Thoracic aorta (tissue), 2 donors: ENCODE measurements at regions not wholly inside any gene's neighbourhood (a gene's known extent, or its start where the extent isn't known, plus 50 kb on each side); places are given as distances from the start of the nearest gene placed in this dataset.

ENCODE experiments used
- ATAC-seq: fragments of 150-250 bp; one replicate; pipeline ENCODE4 v1.8.0; 2017; ENCODE audit warnings: low read depth; ENCODE audit not compliant: insufficient number of reproducible peaks, low FRiP score
- DNase-seq: peaks from one replicate; pipeline ENCODE4 v3.0.0-alpha.2; 2020; ENCODE audit warnings: low spot score
- H3K27ac ChIP-seq, 2 donors: fragments of 200-600 bp; sonication (generic); 1 replicate in 1 of 2; 2 replicates in 1 of 2; pipeline ENCODE4 v1.5.1; 2016; ENCODE audit warnings: mild to moderate bottlenecking in 2 of 2, moderate library complexity in 2 of 2
- H3K27me3 ChIP-seq: fragments of 200-600 bp; sonication (generic); replicated peaks from 2 replicates; pipeline ENCODE4 v1.6.0; 2016; ENCODE audit warnings: mild to moderate bottlenecking; ENCODE audit not compliant: insufficient read depth
- H3K36me3 ChIP-seq: fragments of 200-600 bp; sonication (generic); one replicate; pipeline ENCODE4 v1.5.1; 2016
- H3K4me1 ChIP-seq, 2 donors: fragments of 200-600 bp; sonication (generic); 1 replicate in 1 of 2; 2 replicates in 1 of 2; pipeline versions ENCODE4 v1.5.1 to v1.6.0; 2016; ENCODE audit warnings: low read depth in 2 of 2, mild to moderate bottlenecking in 1 of 2; ENCODE audit not compliant: control insufficient read depth in 1 of 2
- H3K4me3 ChIP-seq: fragments of 200-600 bp; sonication (generic); 2 replicates; pipeline ENCODE4 v1.5.1; 2016; ENCODE audit warnings: mild to moderate bottlenecking
- H3K9me3 ChIP-seq: fragments of 200-600 bp; sonication (generic); 2 replicates; pipeline ENCODE4 v1.5.1; 2016
- CTCF ChIP-seq: fragments of 200-600 bp; sonication (generic); IDR thresholded peaks from one replicate; pipeline ENCODE4 v1.5.1; 2019; ENCODE audit warnings: antibody characterized with exemption

- no peak for TF ChIP-seq CTCF
- H3K36me3 ChIP-seq, result no peaks in the 10 kb centered on the region
- H3K27me3 ChIP-seq, result no peaks in the 10 kb centered on the region
- DNase-seq (no peak), ATAC-seq (no peak)
- H3K9me3 ChIP-seq, result no peaks in the 10 kb centered on the region
- H3K27ac ChIP-seq, result no peak overlapping the region
- H3K4me1 ChIP-seq, result no peaks in the 10 kb centered on the region
- no peak overlapping the region for H3K4me3 ChIP-seq
Observed at GRCh38 chr18:8477615-8478014, 131.6 kb upstream of the RAB12 start.

DNA sequence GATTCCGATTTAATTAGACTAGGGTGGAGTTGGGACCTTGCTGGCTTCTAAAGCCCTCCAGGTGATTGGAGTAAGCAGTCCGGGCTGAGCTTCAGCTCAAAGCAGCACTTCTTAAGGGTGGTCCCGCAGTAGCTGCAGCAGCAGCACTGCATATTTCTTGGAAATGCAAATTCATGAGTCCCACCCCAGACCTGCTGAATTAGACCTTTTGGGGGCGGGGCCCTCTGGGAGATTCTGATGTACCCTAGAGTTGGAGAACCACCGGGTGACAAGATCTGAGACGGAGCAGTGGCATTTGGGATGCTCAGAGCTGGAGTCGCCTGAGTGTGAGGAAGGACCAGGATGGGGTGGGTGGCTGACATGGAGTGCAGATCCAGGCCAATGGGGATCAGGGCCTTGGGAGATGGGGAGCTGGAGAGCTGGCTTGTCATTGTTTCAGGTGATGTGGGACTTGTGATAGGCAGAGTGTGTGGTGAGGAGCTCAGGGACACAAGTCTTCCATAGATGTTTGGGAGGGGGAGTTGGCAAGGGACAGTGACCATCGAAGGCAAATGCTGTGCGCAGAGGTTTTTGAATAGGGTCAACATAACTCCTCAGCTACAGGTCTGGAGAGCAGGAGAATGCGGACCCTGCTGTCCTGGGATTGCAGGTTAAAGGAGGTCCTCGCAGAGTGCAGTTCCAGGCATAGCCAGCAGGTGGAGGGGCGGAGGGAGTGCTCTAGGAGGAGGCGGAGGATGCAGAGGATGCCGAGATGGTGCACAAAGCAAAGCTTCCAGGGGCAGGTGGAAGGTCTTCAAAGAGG, 130.9 kb upstream of the RAB12 start:
- H3K4me3 ChIP-seq, result no peak overlapping the region
- H3K4me1 ChIP-seq, result no peaks in the 10 kb centered on the region
- H3K27me3 ChIP-seq, result no peaks in the 10 kb centered on the region
- no peak for ATAC-seq
- peak; percentile 69 for TF ChIP-seq CTCF
- no peaks in the 10 kb centered on the region for H3K36me3 ChIP-seq
- H3K27ac ChIP-seq, result no peak overlapping the region
- DNase-seq, result no peak
- H3K9me3 ChIP-seq, result no peaks in the 10 kb centered on the region

DNA sequence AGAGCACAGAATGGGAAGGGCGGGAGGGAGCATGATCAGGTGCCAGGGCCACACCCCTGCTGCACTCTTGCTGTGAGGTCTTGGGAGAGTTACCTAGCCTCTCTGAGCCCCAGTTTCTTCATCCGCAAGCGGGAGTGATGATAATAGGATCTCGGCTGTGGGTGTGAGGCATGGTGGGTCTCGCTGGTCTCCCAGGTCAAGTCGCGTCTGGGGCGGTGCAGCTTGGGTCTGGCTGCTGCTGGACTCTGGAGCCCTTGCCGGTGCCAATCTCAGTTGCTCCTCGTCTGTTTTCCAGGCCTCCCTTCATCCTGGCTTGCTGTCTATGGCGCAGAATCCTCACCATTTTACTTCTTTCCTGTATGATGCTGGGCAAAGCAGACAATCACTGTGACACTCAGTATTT, 130.3 kb upstream of the RAB12 start:
- DNase-seq, result no peak
- no peaks in the 10 kb centered on the region for H3K9me3 ChIP-seq
- H3K27ac ChIP-seq, result no peak overlapping the region
- H3K4me1 ChIP-seq, result no peaks in the 10 kb centered on the region
- H3K4me3 ChIP-seq, result no peak overlapping the region
- H3K36me3 ChIP-seq, result no peaks in the 10 kb centered on the region
- no peak for ATAC-seq
- no peak for TF ChIP-seq CTCF
- no peaks in the 10 kb centered on the region for H3K27me3 ChIP-seq

DNA sequence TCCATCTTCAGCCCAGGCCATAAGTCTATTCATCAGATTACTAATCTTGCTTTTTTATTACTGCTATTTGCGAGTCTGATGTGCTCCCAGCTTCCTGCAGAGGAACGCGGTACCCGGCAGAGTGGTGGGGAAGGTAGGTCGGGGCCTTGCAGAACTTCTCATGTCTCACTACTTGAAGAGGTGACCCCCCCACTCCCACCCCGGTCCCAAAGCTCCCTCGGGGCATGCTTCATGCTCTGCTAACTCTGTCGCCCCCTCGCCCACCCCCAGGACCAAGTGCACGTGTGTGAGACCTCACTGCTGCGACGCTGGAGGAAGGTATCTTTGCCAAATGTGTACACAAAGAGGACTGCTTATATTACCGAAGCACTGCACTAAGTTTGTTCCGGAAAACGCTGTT, 129.4 kb upstream of the RAB12 start:
- no peak overlapping the region for H3K27ac ChIP-seq
- H3K9me3 ChIP-seq, result no peaks in the 10 kb centered on the region
- H3K4me3 ChIP-seq, result no peak overlapping the region
- TF ChIP-seq CTCF, result no peak
- H3K27me3 ChIP-seq, result no peaks in the 10 kb centered on the region
- DNase-seq (no peak), ATAC-seq (no peak)
- H3K36me3 ChIP-seq, result no peaks in the 10 kb centered on the region
- no peaks in the 10 kb centered on the region for H3K4me1 ChIP-seq

DNA sequence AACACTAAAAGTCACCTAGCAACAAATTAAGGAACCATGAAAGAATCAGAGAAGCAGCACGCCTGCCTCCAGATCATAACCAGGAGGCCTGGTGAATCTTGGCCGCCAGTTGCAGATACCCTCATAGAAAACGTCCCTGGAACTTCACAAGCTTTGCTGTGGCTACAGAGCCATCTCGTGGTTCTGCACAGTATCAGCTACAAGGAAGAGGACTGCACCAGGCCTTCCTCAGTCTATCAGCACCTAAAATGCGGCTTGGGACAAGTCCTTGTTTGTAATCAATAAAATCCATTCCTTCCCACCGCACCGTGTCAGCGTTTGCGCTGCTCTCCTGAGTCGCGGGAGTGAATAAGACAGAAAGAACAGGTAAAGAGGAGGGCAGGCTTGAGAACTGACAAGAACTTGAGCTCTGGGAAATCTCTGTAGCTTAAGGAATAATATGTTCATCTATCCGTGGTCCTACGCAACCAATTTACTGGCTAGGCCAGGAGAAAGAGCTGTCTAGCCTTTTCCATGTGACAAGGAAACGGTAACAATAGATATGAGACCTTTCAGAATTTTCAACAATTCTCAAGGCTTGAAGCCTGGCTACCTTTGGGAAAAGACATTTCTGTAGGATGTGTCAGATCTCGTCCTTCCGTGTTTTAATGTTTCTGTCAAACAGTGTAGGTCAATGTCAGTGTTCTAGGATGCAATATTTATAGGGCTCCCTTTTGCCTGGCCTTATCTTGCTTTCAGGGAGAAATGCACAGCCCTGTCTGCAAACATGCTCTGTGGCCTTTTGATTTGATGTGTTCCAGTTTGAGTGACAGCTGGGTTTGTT, 128.5 kb upstream of the RAB12 start:
- Histone ChIP-seq H3K27me3 (no peaks in the 10 kb centered on the region), H3K36me3 (no peaks in the 10 kb centered on the region), H3K4me3 (no peak overlapping the region), H3K9me3 (no peaks in the 10 kb centered on the region), H3K27ac (no peak overlapping the region), H3K4me1 (no peaks in the 10 kb centered on the region)
- peak; percentile 17 for TF ChIP-seq CTCF
- ATAC-seq (no peak), DNase-seq (no peak)
